ENCODE measurements at regions not wholly inside any gene's neighbourhood (a gene's known extent, or its start where the extent isn't known, plus 50 kb on each side); places are given as distances from the start of the nearest gene placed in this dataset.

DNA sequence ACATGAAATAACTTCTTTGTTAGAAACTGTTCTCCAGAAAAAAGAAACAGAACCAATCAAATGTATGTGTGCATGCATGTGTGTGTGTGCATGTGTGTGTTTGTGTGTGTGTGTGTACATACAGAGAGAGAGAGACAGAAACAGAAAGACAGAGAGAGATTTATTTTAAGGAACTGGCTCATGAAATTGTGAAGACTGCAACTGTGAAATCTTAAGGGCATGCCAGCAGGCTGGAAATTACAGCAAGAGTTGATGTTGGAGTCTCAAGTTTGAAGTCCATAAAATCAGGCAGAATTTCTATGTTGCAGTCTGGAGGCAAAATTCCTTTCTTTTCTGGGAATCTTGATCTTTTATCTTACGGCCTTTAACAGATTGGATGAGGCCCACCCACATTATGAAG, 168.9 kb upstream of the CDH20 start:
- ATAC-seq (no peak), DNase-seq (ENCODE audit: missing footprints) (no peak)
- intact Hi-C loops (cut with DNase I) = no loop called here

DNA sequence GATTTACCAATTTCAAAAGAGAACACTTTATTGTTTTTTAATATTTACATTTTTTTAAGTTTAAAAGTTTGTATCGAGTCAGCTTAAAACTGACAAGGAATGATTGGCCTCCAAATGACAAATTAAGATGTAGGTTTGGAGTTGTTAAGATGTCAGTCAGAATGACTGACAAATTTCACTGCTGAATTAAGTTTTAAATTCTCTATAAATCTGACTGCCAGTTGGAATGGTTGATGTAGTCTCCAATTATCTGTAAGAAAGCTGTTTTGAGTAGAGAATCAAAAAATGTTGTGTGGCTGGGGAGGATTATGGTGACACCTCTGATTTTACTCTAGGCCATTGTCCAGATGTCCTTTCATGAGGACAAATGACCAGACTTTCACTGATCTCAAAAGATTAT, 165.3 kb upstream of the CDH20 start:
- DNase-seq (ENCODE audit: missing footprints) (no peak), ATAC-seq (no peak)
- intact Hi-C loops (cut with DNase I) = no loop called here

DNA sequence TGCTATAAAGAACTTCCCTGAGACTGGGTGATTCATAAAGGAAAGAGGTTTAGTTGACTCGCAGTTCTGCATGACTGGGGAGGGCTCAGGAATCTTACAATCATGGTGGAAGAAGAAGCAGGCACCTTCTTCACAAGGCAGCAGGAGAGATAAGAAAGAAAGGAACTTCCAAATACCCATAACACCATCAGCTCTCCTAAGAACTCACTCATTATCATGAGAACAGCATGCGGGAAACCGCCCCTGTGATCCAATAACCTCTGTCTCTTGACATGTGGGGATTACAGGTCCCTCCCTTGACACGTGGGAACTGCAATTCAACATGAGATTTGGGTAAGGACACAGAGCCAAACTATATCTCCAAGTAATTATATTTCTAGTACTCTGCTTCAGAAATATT, 163.8 kb upstream of the CDH20 start:
- intact Hi-C loops (cut with DNase I) = no loop called here

DNA sequence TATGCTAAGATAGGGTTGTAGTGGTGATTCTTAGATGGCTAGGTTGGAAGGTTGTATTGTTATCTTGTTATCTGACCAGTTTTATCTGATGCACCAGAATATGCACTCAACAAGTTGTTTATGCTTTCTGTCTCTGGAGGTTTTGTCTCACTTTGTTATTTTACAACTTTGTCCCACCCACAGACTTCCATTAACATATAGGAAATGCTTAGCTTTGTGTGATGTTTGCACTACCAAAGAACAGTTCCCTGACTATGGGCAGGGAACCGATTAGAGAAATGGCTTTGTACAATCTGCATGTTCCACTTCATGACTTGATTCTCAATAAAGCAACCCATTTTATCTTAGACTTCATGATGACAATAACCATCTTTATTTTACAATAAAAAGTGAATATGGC, 160.6 kb upstream of the CDH20 start:
- no peak for DNase-seq (ENCODE audit: missing footprints)
- no peak for ATAC-seq
- intact Hi-C loops (cut with DNase I) = no loop called here

More for the DNA sequence above, 163.8 kb upstream of the CDH20 start:
- ATAC-seq (no peak), DNase-seq (ENCODE audit: missing footprints) (no peak)

DNA sequence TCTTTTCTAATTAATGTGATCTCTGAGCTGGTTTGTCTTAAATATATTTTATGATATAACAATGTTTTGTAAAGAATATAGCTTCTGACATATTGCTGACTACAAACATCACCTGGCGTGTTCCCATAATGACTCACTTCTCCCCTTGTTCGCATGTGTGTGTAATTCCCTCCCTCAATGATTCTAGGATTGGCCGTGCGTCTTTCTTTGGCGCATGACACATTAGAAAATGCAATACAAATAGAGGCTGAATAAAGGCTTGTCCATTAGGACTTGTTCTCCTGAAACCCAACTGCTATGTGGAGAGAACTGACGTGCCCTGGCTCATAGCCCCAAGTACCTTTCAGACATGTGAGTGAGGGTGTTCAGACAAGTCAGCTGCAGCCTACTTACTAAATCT, 159.7 kb upstream of the CDH20 start:
- DNase-seq (ENCODE audit: missing footprints) = no peak

DNA sequence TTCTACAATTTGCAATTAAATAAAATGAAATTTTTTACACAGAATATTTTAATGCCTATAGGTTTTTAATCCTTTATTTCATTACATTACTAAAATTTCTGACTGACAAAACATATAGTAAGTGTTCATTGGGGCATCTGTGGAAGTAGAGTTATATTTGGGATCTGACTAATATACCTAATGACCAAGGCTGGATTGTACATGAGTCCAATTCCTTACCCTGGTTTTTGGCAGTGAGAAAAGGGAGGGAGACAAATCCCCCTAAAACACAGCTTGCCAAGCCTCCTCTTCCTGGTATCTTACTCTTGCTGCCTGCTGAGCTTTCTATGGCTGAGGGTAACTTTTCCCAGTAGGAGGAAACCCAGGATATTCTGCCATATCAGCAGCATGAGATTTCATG, 149.4 kb upstream of the CDH20 start:
- intact Hi-C loops (cut with DNase I) = no loop called here
- DNase-seq (ENCODE audit: missing footprints) = no peak
- no peak for ATAC-seq

More for the DNA sequence above, 159.7 kb upstream of the CDH20 start:
- no peak for ATAC-seq
- intact Hi-C loops (cut with DNase I) = no loop called here

DNA sequence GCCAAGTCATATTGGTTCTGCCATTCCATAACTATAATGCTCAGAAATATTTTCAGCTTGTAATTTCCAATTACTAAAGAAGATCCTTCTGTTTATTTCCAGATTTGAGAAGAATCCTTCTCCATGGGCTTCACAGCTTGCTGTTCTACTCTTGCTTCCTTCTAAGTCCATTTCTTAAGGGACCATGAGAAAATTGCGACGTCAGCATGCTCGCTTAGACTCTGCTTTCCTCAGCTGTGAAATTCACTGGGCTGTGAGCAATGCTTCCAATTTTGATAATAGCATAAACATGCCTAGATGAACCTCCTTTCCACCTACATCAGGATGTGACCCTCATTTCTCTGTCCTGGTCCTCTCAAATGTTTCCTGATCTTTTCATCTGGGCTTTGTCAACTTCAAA, 145.3 kb upstream of the CDH20 start:
- no peak for ATAC-seq
- no peak for DNase-seq (ENCODE audit: missing footprints)
- intact Hi-C loops (cut with DNase I) = no loop called here

DNA sequence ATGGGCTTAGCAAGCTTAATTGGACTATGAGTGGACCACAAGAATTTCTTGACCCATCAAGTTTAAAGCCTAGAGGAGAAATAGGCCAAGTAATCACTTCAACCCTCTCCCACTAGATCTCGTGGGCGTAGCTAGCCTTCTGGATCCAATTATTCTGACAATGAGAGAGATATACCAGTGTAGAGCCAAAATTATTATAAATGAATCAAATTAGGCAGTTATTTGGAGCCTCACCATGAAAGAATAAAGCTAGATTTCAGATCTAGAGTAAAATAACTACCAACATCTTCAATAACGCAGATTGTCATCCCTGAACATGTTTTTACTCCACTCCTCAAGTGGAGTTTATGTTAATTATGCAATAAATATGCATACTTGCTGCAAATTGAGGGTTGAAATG, 143.9 kb upstream of the CDH20 start:
- DNase-seq (ENCODE audit: missing footprints) (no peak), ATAC-seq (no peak)
- intact Hi-C loops (cut with DNase I) = no loop called here

DNA sequence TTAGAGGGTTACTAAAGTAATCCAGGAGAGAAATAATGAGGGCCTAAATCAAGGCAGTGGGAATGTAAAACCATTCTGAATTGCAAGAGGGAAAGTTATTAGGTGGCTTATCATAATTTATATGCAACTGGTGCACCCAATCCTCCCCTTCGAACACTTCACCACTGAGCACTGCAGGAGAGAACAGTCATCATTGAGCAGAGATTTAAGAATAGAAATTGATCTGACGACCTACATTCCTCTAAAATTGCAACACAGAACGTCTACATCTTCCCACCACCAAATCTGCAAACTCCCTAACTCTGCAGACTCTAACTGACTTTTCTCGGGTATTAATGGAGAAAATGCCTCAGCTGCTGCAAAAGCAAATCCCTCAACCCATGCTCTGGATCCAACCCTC, 138.5 kb upstream of the CDH20 start:
- DNase-seq (ENCODE audit: missing footprints) = no peak
- no peak for ATAC-seq
- intact Hi-C loops (cut with DNase I) = no loop called here

DNA sequence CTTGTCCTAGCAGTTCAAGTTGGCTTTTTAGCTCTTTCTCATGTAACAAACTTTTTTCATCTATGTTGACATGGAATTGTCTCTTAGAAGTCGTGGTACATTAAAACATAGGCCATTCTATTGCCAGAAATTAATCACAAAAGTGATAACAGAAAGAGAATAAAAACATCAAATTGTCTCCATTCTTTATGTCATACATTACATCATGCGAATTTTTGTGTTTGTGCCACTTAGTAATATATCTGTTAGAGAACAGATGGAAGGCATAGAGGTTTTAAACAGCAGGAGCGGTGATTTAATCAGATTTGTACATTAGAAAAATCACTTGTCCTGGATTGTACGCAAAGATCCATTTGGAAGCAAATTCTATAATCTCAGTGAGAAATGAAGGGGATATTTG, 136.5 kb upstream of the CDH20 start:
- DNase-seq (ENCODE audit: missing footprints) (no peak), ATAC-seq (no peak)
- intact Hi-C loops (cut with DNase I) = no loop called here

DNA sequence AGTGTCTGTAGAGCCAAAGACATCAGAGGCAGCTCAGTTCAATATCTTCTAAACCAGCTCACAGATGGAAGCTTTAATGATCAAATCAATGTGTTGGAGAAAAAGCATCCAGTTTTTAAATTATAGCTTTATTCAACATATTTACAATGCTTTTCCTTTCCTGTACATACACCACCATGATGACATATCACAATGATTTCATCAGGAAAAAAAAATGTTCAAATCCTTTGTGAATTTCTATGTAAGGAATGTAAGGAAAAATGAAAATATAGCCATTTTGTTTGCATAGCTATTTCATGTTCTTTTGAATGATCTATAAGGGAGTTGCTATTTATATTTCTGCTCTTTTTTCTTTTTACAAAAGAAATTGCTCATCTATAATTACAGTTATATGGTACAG, 134.7 kb upstream of the CDH20 start:
- no peak for ATAC-seq
- intact Hi-C loops (cut with DNase I) = no loop called here
- DNase-seq (ENCODE audit: missing footprints) = no peak

DNA sequence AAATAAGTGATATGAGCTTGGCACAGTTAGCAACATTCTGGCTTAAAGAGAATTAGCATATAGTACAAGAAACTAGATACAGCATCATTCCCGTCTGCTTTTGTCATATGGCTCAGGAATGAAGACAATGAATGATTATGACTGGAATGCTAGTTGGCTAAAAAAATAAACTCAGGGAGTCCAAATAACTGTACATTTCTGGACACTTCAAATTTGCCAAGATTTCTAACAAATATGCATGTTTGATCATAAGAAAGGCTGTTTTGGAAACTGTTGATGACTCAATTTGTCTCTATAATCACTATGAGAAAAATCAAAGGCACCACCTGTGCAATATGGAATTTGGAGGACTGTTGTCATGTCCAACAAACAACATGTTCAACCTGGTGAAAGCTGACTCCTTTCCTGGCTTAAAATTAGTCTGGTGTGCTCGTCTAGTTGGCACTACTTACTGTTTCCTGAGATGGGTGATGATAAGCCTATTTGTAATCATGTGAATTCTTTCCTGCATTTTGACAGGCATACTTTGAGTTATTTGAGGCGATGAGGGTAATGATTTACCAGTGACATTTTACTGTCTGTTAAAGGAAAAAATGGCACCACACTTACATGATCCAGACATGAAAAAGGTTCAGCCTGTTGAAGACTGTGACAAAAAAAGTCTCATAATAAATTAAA, 133.9 kb upstream of the CDH20 start:
- ATAC-seq (no peak), DNase-seq (ENCODE audit: missing footprints) (no peak)
- intact Hi-C loops (cut with DNase I) = no loop called here

DNA sequence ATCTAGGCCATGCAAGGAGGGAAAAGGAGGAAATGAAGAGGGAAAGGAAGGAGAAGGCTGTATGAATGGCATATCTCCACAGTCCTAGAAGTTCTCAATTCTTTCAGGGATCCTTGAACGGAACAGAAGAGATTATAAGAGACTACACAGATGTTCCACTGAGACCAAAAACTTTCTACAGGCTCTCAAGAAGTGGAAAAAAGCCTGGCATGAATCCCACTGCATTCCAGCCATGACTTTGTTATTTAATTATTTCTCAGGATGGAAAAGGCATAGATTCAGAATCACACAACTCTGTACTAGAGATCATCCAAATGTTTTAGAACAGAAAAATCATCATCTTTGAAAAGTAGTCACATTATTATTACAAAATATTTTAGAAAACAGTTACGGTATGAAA, 131.7 kb upstream of the CDH20 start:
- DNase-seq (ENCODE audit: missing footprints) = no peak
- intact Hi-C loops (cut with DNase I) = no loop called here
- no peak for ATAC-seq

DNA sequence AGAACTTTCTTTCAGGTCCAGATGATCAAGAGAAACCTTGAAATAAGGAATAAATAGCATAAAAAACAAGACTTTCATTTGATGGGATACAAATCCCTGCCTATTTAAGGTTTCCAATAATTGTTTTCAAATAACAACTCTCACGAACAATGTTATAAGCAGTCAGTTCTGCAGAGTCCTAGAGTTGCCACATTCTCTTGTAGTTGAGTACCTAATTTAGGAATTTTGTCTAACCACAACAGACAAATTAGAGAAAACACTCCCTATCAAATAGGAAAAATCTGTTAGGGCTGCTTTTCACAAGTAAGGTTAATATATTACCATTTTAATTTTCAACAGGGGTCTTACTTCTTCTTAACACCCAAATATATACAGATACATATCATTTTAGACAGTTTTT, 130.1 kb upstream of the CDH20 start:
- ATAC-seq (no peak), DNase-seq (ENCODE audit: missing footprints) (no peak)
- intact Hi-C loops (cut with DNase I) = no loop called here

DNA sequence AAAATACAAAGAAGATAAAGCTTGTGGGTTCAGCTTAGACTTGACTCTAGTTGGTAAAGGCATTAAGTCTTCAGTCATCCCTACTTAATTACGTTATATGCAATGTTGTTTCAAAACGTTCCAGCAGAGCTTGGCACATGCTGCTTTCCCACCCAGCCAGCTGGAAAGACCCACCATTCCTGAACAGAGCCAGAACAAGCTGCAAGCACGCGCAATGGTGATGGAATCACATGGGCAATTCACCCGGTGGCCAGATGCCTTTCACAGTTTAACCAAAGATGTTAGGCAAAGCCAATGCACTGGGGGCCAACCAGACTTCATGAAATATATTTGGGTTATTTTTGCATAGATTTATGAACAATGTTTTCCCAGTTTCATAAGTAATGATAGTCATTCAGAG, 123.4 kb upstream of the CDH20 start:
- intact Hi-C loops (cut with DNase I) = no loop called here
- ATAC-seq (no peak), DNase-seq (ENCODE audit: missing footprints) (no peak)

DNA sequence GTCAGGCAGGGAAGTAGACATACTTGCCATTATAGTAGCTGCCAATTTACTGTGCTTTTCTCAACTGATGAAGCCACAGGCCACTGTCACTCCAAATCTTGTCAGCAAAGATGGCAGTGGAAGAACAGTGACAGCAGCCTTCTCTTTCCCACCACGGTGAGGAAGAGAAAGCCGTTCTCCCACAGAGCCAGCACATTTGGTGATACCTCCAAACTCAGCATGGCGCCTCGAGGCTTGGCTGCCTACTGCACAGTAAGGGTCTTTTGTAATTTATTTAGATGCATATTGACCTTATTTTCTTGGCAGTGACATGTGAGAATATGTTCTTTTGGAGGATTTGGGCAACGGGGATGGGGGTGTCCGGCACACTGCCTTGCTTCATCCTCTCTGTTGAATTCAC, 117.2 kb upstream of the CDH20 start:
- no peak for ATAC-seq

DNA sequence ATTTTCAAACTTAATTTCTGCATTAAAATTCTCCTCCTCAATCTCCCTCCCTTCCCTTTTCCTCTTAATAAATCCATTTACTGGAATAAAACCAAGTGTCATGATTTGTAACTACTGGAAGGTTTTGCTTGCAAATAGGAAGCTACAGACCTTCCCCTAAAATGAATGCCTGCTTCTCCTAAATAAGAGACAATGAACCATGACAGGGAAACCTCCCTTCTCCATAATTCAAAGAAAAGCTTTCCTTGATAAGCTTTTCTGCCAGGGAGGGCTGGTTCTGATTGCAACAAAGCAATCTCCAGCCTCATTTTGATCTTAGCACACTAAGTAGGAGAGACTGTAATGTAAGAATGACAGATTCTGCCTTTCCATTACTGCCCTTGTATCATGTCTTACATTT, 111.0 kb upstream of the CDH20 start:
- no peak for DNase-seq (ENCODE audit: missing footprints)
- intact Hi-C loops (cut with DNase I) = no loop called here
- ATAC-seq = no peak

More for the DNA sequence above, 117.2 kb upstream of the CDH20 start:
- peak; percentile 51 for DNase-seq (ENCODE audit: missing footprints)
- intact Hi-C loops (cut with DNase I) = no loop called here

DNA sequence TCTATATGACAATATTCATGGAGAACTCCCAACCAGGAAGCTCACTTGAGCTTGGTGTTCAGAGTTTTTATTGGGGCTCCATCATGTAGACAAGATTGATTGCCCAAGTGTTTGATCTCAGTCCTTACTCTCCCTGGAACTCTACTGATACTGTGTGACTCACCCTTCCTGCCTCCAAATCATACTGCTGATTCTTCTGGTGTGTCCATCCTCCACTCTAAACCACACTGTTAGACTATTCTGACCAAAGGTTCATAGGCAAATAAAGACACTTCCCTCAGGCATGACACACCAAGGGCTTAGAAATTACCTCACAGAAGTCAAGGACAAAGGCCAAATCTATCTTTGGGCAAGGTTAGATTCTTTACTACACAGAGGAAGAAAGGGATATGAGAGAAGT, 107.9 kb upstream of the CDH20 start:
- intact Hi-C loops (cut with DNase I) = no loop called here
- no peak for ATAC-seq
- no peak for DNase-seq (ENCODE audit: missing footprints)

DNA sequence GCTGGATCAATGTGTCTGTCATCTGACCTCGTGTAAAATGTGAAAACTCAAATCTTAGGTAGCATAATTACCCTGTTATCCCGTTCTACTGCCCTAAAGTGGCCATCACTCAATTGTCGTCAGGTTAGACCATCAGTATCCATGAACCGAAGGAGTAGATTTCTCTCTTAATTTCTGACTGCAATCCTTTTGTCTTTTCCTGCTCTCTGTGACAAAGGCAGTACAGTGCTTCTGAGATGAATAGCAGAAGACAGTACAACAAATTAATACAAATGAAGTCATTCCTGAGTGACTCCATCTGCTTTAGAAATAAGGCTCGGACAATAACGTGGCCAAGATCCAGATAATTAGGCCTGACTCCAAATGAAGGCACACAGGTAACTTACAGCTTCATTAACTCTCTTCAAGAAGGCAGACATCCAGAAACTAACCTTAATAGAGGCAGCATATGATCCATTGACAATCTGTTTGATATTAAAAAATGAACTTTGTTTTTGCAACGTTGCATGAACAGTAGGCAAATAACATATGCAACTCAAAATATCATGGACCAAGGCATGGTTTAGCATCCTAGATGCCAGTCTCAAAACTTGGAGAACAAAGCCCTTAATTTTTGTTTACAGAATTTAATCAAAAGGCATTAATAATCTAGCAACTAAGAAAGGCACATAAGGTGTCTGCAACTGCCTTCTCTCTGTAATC, 96.7 kb upstream of the CDH20 start:
- no peak for ATAC-seq
- intact Hi-C loops (cut with DNase I) = no loop called here
- DNase-seq (ENCODE audit: missing footprints) = no peak

DNA sequence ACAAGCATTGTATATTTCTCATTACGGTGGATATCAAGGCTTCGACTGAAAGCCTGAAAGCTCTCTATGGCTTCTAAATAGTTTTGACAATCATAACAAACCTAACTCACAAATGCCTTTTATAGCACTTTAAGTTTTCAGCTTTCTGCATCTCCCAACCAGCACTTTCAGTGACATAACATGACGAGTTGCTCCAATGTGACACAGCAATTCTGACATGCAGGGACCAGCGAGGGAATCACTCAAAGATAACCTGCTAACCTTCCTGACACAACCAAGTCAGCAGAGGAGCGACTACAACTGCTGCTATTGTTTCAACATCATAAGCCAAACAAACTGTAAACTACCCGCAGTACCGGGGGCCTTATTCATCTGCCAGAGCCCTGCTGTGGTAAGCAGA, 95.7 kb upstream of the CDH20 start:
- DNase-seq (ENCODE audit: missing footprints) (no peak), ATAC-seq (no peak)
- intact Hi-C loops (cut with DNase I) = no loop called here

DNA sequence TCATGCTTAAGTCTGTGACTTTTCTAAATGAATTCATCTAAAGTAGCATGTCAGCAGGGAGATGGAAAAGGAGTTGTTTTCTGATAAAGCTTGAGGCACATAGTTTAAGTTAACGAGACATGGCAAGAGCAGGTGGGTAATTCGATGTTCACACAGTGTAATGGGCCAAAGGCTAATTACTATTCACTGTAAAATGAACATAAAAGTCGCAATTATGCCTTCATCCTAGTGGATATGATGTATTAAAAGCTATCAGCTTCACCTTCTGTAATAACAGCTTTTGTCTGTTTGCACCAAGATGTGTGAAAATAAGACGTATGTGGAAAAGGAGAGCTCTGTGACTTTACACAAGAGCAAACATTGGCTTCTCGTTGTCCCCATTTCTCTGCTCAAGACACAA, 94.2 kb upstream of the CDH20 start:
- no peak for ATAC-seq
- DNase-seq (ENCODE audit: missing footprints) = no peak
- intact Hi-C loops (cut with DNase I) = no loop called here

Measured in Right ventricle myocardium inferior (tissue), 1 donor.